Trophoblast cell (in vitro differentiated cells and primary cell): ENCODE measurements at regions not wholly inside any gene's neighbourhood (a gene's known extent, or its start where the extent isn't known, plus 50 kb on each side); places are given as distances from the start of the nearest gene placed in this dataset.

Experiments
- DNase-seq, 2 donors: peaks; one replicate each; pipeline ENCODE4 v3.0.0-alpha.2; 2016
- H2AFZ ChIP-seq: 2 replicates; pipeline ENCODE4 v1.6.1; 2013; ENCODE audit warnings: low read length, moderate library complexity, mild to moderate bottlenecking; ENCODE audit not compliant: insufficient read depth, poor library complexity
- H2AK5ac ChIP-seq: 2 replicates; pipeline ENCODE4 v1.6.1; 2013; ENCODE audit warnings: mild to moderate bottlenecking, low read length
- H2BK120ac ChIP-seq: 2 replicates; pipeline ENCODE4 v1.6.1; 2013; ENCODE audit warnings: low read length, mild to moderate bottlenecking, moderate library complexity; ENCODE audit not compliant: insufficient read depth, poor library complexity
- H2BK12ac ChIP-seq: 2 replicates; pipeline ENCODE4 v1.6.1; 2013; ENCODE audit warnings: mild to moderate bottlenecking, low read length, moderate library complexity
- H2BK5ac ChIP-seq: 2 replicates; pipeline ENCODE4 v1.6.1; 2013; ENCODE audit warnings: low read length, low read depth, moderate library complexity, mild to moderate bottlenecking; ENCODE audit not compliant: poor library complexity
- H3K14ac ChIP-seq: 2 replicates; pipeline ENCODE4 v1.6.1; 2013; ENCODE audit warnings: mild to moderate bottlenecking, low read length
- H3K18ac ChIP-seq: 2 replicates; pipeline ENCODE4 v1.6.1; 2013; ENCODE audit warnings: mild to moderate bottlenecking, low read length
- H3K23ac ChIP-seq: 2 replicates; pipeline ENCODE4 v1.6.1; 2013; ENCODE audit warnings: low read length
- H3K27ac ChIP-seq: 2 replicates; pipeline ENCODE4 v1.5.1; 2013; ENCODE audit warnings: low read depth, mild to moderate bottlenecking, inconsistent platforms, low read length, moderate library complexity
- H3K27me3 ChIP-seq: 2 replicates; pipeline ENCODE4 v1.6.1; 2013; ENCODE audit warnings: inconsistent platforms, mild to moderate bottlenecking, low read length, moderate library complexity; ENCODE audit not compliant: insufficient read depth
- H3K36me3 ChIP-seq, 2 experiments: 1 replicate in 1 of 2; 2 replicates in 1 of 2; pipeline ENCODE4 v1.6.1; 2013; ENCODE audit warnings: low read length in 2 of 2, mild to moderate bottlenecking in 2 of 2, moderate library complexity in 1 of 2; ENCODE audit not compliant: insufficient read depth in 2 of 2, control insufficient read depth in 1 of 2
- H3K4ac ChIP-seq: 2 replicates; pipeline ENCODE4 v1.6.1; 2013; ENCODE audit warnings: low read depth, mild to moderate bottlenecking, low read length, moderate library complexity
- H3K4me1 ChIP-seq, 2 experiments: 1 replicate in 1 of 2; 2 replicates in 1 of 2; pipeline ENCODE4 v1.6.1; 2013; ENCODE audit warnings: low read length in 2 of 2, mild to moderate bottlenecking in 2 of 2, moderate library complexity in 1 of 2; ENCODE audit not compliant: insufficient read depth in 2 of 2, control insufficient read depth in 1 of 2
- H3K4me2 ChIP-seq: 2 replicates; pipeline ENCODE4 v1.6.1; 2013; ENCODE audit warnings: inconsistent platforms, mild to moderate bottlenecking, low read length, moderate library complexity
- H3K4me3 ChIP-seq: 2 replicates; pipeline ENCODE4 v1.5.1; 2013; ENCODE audit warnings: mild to moderate bottlenecking, low read depth, low read length, inconsistent platforms
- H3K79me1 ChIP-seq: one replicate; pipeline ENCODE4 v1.6.1; 2013; ENCODE audit warnings: low read length
- H3K79me2 ChIP-seq: 2 replicates; pipeline ENCODE4 v1.6.1; 2013; ENCODE audit warnings: low read length, mild to moderate bottlenecking; ENCODE audit not compliant: control insufficient read depth, insufficient read depth, poor library complexity
- H3K9ac ChIP-seq: 2 replicates; pipeline ENCODE4 v1.6.1; 2013; ENCODE audit warnings: mild to moderate bottlenecking, low read length
- H3K9me3 ChIP-seq: 2 replicates; pipeline ENCODE4 v1.6.1; 2013; ENCODE audit warnings: low read depth, mild to moderate bottlenecking, control low read depth, inconsistent platforms, low read length; ENCODE audit not compliant: insufficient read depth
- H4K12ac ChIP-seq: 2 replicates; pipeline ENCODE4 v1.6.1; 2013; ENCODE audit warnings: low read depth, mild to moderate bottlenecking, low read length, moderate library complexity
- H4K8ac ChIP-seq: 2 replicates; pipeline ENCODE4 v1.6.1; 2013; ENCODE audit warnings: low read depth, mild to moderate bottlenecking, low read length, moderate library complexity
- H4K91ac ChIP-seq: one replicate; pipeline ENCODE4 v1.6.1; 2013; ENCODE audit warnings: low read depth, mild to moderate bottlenecking, low read length, moderate library complexity
- WGBS: extraction: QIAGEN DNeasy Blood & Tissue Kit; methylation state at CpG from one replicate; pipeline ENCODE4 v1.1.7; 2013; ENCODE audit warnings: missing lambda C conversion rate; ENCODE audit not compliant: insufficient read length, insufficient coverage; ENCODE audit errors: extremely low coverage; 5-methylcytosine and 5-hydroxymethylcytosine counted together

GRCh38 chr4:177010418-177010817 lies 217.7 kb upstream of the VEGFC start:
- Histone ChIP-seq H2AFZ (no peak overlapping the region), H3K14ac (no peak overlapping the region), H2AK5ac (no peak overlapping the region), H3K27me3 (no peaks in the 10 kb centered on the region), H3K9me3 (peaks cover 2% of the 10 kb centered on the region), H3K79me2 (no peaks in the 10 kb centered on the region), H3K4me3 (no peak overlapping the region), H2BK12ac (no peak overlapping the region), H2BK120ac (no peak overlapping the region), H3K9ac (no peak overlapping the region), H4K91ac (no peak overlapping the region), H3K4ac (no peak overlapping the region), H2BK5ac (no peak overlapping the region), H3K27ac (no peak overlapping the region), H4K8ac (no peak overlapping the region), H4K12ac (no peak overlapping the region), H3K36me3 (no peaks in the 10 kb centered on the region), H3K4me1 (no peaks in the 10 kb centered on the region), H3K18ac (no peak overlapping the region), H3K79me1 (no peaks in the 10 kb centered on the region), H3K4me2 (no peak overlapping the region), H3K23ac (no peak overlapping the region)
- no peak for DNase-seq
- WGBS: no CpG with 5 or more reads among the region's 2 CpGs

GRCh38 chr4:177012918-177013545 lies 220.3 kb upstream of the VEGFC start:
- H3K79me1 ChIP-seq: no peaks in the 10 kb centered on the region
- H3K18ac ChIP-seq: no peak overlapping the region
- no peak overlapping the region for H3K27ac ChIP-seq
- H3K9ac ChIP-seq: no peak overlapping the region
- DNase-seq: no peak
- H3K79me2 ChIP-seq: no peaks in the 10 kb centered on the region
- no peak overlapping the region for H2BK5ac ChIP-seq
- no peak overlapping the region for H2BK12ac ChIP-seq
- no peak overlapping the region for H2BK120ac ChIP-seq
- H3K23ac ChIP-seq: no peak overlapping the region
- no CpG with 5 or more reads among the region's 1 CpG for WGBS
- no peaks in the 10 kb centered on the region for H3K36me3 ChIP-seq
- no peak overlapping the region for H4K8ac ChIP-seq
- no peak overlapping the region for H2AFZ ChIP-seq
- no peak overlapping the region for H3K4me2 ChIP-seq
- H4K12ac ChIP-seq: no peak overlapping the region
- no peaks in the 10 kb centered on the region for H3K4me1 ChIP-seq
- no peak overlapping the region for H3K4ac ChIP-seq
- H3K9me3 ChIP-seq: peaks cover 2% of the 10 kb centered on the region
- no peak overlapping the region for H2AK5ac ChIP-seq
- H4K91ac ChIP-seq: no peak overlapping the region
- no peaks in the 10 kb centered on the region for H3K27me3 ChIP-seq
- no peak overlapping the region for H3K4me3 ChIP-seq
- H3K14ac ChIP-seq: no peak overlapping the region

- DNase-seq: peak; percentile 3 to 45
- no peak overlapping the region for H4K8ac ChIP-seq
- H2BK120ac ChIP-seq: no peak overlapping the region
- H3K23ac ChIP-seq: no peak overlapping the region
- no peak overlapping the region for H2AFZ ChIP-seq
- H3K9me3 ChIP-seq: peaks cover 2% of the 10 kb centered on the region
- H4K12ac ChIP-seq: no peak overlapping the region
- H3K4me2 ChIP-seq: no peak overlapping the region
- no peaks in the 10 kb centered on the region for H3K36me3 ChIP-seq
- H3K9ac ChIP-seq: no peak overlapping the region
- H3K79me2 ChIP-seq: no peaks in the 10 kb centered on the region
- no peaks in the 10 kb centered on the region for H3K79me1 ChIP-seq
- no peak overlapping the region for H3K14ac ChIP-seq
- no peaks in the 10 kb centered on the region for H3K4me1 ChIP-seq
- H3K27me3 ChIP-seq: no peaks in the 10 kb centered on the region
- no peak overlapping the region for H2BK5ac ChIP-seq
- H3K18ac ChIP-seq: no peak overlapping the region
- no peak overlapping the region for H3K27ac ChIP-seq
- no peak overlapping the region for H2AK5ac ChIP-seq
- no CpG with 5 or more reads among the region's 1 CpG for WGBS
- no peak overlapping the region for H3K4me3 ChIP-seq
- H2BK12ac ChIP-seq: no peak overlapping the region
- H3K4ac ChIP-seq: no peak overlapping the region
- H4K91ac ChIP-seq: no peak overlapping the region
These were observed 223.9 kb upstream of the VEGFC start for GRCh38 chr4:177016541-177017141.

- H3K18ac ChIP-seq: no peak overlapping the region
- H2BK12ac ChIP-seq: no peak overlapping the region
- H2BK120ac ChIP-seq: no peak overlapping the region
- no peaks in the 10 kb centered on the region for H3K36me3 ChIP-seq
- H4K12ac ChIP-seq: no peak overlapping the region
- no peak overlapping the region for H3K9ac ChIP-seq
- no peak overlapping the region for H3K4me2 ChIP-seq
- no peak overlapping the region for H4K8ac ChIP-seq
- WGBS: no CpG with 5 or more reads among the region's 3 CpGs
- H3K79me1 ChIP-seq: no peaks in the 10 kb centered on the region
- no peaks in the 10 kb centered on the region for H3K27me3 ChIP-seq
- H3K23ac ChIP-seq: no peak overlapping the region
- no peak overlapping the region for H3K27ac ChIP-seq
- no peak overlapping the region for H3K14ac ChIP-seq
- no peaks in the 10 kb centered on the region for H3K79me2 ChIP-seq
- no peak overlapping the region for H3K4ac ChIP-seq
- H4K91ac ChIP-seq: no peak overlapping the region
- no peak for DNase-seq
- H3K4me3 ChIP-seq: no peak overlapping the region
- no peaks in the 10 kb centered on the region for H3K9me3 ChIP-seq
- H2AK5ac ChIP-seq: no peak overlapping the region
- H3K4me1 ChIP-seq: no peaks in the 10 kb centered on the region
- no peak overlapping the region for H2BK5ac ChIP-seq
- H2AFZ ChIP-seq: no peak overlapping the region
These were observed 231.2 kb upstream of the VEGFC start for GRCh38 chr4:177023951-177024350.
